Astrocyte (in vitro differentiated cells and primary cell): ENCODE measurements at regions not wholly inside any gene's neighbourhood (a gene's known extent, or its start where the extent isn't known, plus 50 kb on each side); places are given as distances from the start of the nearest gene placed in this dataset.

Experiments used
- EZH2 ChIP-seq: IDR thresholded peaks from 2 replicates; pipeline ENCODE4 v1.6.1; 2012; ENCODE audit warnings: mild to moderate bottlenecking, low read length, inconsistent platforms; ENCODE audit not compliant: insufficient read depth
- TF ChIP-seq, protein P1 (sequence below): IDR thresholded peaks from 2 replicates; pipeline ENCODE4 v1.5.1; 2011; ENCODE audit warnings: low read depth, mild to moderate bottlenecking, inconsistent platforms, low read length, moderate library complexity; ENCODE audit not compliant: insufficient read depth

DNA sequence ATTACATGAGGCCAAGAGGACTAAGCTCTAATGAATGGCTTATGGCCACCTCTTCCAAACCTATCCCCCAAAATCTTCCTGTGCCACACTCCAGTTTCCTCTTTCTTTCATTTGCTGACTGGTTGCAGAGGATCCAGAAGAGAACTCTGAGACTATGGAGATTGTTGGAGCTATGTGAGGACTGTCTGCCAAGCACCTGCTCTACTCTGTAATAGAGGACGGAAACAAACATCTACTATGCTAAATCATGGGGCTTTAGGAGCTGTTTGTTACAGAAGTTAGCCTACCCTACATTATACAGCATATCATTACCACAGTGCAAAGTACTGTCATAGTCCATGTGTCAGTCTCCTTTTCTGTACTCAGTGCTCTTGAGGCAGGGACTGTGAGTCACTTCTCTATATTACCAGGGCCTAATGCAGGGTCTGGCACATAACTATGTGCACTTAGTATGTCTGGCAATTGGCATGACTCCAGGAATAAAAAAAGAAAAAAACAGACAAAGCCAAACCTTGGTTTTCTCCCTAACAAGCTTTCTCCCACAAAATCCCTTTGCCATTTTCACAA lies 95.1 kb downstream of the RPAP3 start:
- TF ChIP-seq, protein P1, sequence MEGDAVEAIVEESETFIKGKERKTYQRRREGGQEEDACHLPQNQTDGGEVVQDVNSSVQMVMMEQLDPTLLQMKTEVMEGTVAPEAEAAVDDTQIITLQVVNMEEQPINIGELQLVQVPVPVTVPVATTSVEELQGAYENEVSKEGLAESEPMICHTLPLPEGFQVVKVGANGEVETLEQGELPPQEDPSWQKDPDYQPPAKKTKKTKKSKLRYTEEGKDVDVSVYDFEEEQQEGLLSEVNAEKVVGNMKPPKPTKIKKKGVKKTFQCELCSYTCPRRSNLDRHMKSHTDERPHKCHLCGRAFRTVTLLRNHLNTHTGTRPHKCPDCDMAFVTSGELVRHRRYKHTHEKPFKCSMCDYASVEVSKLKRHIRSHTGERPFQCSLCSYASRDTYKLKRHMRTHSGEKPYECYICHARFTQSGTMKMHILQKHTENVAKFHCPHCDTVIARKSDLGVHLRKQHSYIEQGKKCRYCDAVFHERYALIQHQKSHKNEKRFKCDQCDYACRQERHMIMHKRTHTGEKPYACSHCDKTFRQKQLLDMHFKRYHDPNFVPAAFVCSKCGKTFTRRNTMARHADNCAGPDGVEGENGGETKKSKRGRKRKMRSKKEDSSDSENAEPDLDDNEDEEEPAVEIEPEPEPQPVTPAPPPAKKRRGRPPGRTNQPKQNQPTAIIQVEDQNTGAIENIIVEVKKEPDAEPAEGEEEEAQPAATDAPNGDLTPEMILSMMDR, result no peak
- TF ChIP-seq EZH2, result no peak
